Pulmonary artery endothelial cell (primary cell): ENCODE measurements at regions not wholly inside any gene's neighbourhood (a gene's known extent, or its start where the extent isn't known, plus 50 kb on each side); places are given as distances from the start of the nearest gene placed in this dataset.
"Not testable (repeated sequence)": the region's sequence is repeated elsewhere in the genome, so short reads cannot be mapped to it uniquely, and the experiment has no call there.

ENCODE experiments used
- DNase-seq: peaks from one replicate; pipeline ENCODE4 v3.0.0-alpha.2; 2011; ENCODE audit warnings: low read depth, low spot score

DNA sequence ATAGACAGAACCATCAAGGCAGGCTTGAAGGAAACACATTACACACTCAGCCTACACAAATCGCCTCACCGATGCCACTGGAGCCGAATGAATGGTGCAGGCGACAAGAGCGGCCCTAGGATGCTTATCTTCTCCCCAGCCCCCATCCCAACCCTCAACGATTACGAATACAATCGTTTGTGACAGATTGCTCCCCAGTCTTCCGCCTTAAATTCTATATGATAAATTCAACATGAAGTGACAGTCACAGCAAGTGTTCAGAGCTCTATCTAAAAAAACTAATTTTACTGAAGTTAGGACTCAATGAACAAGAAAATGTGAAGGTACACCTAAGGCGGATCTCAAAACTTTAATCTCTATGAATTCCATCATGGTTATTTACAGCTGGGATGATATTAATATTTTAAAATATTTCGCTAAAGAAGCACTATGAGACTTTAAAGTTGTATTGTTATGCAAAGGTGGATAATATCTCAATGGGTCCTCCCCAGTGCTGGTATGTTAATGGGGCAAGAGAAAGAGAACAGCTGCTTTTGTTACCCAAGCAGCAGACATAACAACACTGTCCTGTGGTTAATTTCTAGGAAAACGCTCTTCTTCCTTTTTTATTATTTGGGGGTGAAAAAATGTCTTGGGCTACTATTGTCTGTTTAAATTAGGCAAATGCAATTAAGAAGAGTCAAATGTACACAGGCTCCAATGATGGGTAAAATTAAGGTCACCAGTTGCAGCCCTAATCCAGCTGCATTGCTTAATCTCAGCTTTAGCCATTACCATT is 147.6 kb upstream of the NR2F2 start:
- no peak for DNase-seq

DNA sequence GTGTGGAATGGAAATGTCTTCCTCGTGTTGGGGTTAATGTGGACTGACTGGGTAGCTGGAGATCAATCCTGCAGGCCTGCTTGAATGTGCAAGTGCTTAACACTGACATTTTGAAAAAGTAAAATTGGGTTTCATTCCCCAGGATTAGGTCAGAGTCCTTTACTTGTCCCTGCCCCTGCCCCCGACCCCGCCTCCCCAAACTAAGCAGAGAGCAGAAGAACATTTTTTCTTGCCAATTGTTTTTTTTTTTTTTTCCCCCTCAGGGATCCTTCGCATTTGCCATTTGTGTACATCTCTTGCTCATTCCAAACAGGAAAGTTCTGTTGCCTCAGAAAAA is 147.0 kb upstream of the NR2F2 start:
- no peak for DNase-seq

DNA sequence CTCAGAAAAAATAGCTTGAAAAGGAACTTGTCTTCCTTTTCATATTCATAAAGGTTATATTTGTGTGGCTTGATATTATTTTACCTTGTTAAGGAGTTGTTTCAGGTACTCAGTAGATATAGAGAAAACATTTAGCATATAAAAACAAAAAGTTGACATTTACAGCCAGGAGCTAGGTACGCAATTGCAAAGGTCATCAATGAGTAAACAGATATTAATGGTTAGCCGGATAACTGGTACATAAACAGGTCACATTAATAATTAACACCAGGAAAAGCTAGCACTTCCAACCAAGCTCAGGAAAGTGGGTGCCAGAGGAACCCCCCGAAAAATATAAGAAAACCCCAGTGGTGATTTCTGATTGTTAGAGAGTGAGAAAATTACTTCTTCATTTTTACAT is 146.6 kb upstream of the NR2F2 start:
- no peak for DNase-seq

DNA sequence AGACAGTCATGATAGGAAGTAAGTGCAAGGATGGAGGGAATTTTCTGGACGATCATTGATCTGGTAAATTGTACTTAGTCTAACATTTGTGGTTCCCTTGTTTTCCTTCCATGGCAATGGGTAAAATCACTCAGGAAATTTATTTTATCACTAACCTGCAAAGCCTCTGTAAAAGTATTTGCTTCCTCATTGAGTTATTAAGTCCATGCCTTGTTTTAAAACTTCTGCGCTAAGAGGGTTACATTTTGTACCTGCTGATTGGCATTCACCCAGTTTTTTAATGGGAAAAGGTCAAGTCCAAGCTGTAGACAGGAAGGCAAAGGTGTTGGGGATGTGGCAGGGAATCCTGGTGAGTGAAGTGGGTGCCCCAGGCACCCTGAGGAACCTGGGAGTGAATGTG is 146.2 kb upstream of the NR2F2 start:
- DNase-seq = no peak

GRCh38 chr15:96186105-96186504 is 144.4 kb upstream of the NR2F2 start:
- DNase-seq = no peak

- DNase-seq = no peak
Observed at GRCh38 chr15:96187341-96188305, 142.9 kb upstream of the NR2F2 start.

GRCh38 chr15:96197721-96198120 is 132.8 kb upstream of the NR2F2 start:
- no peak for DNase-seq

DNA sequence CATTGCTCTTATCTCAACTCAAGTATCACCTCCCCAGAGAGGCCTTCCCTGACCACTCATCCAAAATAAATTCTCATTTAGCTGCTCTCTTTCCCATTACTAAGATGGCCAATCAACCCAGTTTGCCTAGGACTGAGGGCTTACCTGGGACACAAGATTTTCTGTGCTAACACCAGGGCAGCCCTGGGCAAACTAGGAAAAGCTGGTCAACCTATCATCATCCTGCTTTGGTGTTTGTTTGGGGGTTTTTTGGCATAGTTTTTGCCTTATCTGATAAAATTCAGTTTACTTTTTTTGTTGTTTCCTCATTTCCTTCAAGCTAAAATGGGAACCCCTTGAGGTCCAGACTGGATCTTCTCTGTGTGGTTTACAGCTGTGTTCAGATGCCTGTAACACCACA is 131.4 kb upstream of the NR2F2 start:
- DNase-seq = no peak

DNA sequence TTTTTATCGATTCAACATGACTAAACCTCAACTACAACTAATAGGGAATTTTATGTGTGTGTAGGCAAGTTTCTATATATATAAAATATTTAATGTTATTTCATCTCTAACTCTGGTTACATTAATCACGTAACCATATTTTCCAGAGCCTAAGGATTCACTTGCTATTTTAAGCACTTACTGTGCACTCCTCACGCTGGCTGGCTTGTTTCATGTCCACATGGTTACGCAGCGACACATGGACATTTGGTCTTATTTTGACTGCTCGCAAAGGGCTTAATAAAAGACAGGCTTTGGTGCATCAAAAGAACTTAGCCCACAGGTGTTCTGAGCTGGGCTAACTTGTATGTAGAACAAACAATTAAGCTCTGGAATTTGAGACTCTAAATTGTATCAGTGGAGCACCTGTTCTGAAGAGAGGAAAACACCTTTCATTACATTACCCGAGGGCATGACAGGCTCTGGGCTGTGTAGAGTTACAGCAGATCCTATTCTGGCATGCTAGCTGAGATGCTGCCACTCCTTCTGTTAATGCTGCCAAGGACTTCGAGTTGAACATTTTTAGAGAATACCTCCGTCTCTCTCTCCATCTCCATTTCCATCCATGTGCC is 130.0 kb upstream of the NR2F2 start:
- DNase-seq = no peak

DNA sequence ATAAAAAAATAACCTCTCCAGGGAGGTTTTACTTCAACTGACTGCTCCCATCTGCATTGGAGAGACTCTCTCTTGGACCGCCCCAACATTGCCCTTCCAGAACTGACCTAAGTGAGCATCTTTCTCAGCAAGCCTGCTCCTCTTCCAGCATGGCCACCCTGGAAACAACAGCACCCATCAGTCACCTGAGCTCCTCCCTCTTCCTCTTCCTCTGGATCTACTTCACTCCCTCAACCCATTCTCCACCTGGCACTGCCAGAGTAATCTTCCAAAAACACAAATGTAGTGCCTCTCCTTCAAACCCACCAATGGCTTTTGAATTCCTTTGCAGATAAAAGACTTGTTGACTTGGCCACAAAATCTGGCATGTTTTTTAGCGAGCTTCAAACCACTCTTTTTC is 128.8 kb upstream of the NR2F2 start:
- no peak for DNase-seq

GRCh38 chr15:96205588-96205987 is 124.9 kb upstream of the NR2F2 start:
- DNase-seq = not testable (repeated sequence)

DNA sequence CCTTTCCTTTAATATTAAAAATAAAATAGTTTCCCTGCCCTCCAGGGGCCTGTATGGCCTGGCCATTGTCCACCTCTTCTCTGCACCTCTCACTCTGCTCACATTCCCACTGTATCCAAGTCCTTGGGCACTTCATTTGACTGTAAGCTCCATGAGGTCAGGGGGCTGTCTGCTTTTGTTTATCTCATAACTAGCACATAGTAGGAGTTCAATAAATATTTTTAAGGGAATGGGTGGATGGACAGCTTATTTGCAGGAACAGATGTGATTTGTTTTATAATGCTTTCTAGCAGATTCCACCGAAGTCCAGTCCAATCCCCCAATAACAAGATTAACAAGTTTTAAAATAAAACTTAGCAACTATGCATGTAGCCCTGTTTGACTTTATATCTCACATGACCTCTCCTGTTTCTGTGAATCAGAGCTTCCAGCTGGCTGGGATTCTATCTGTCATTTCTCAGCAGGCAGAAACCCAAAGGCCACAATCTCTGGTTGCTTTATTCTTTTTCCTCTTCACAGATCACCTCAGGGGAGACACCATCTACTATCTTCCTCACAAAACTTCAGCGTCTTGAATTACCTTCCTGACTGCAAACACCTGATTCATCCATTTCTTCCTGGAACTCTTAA is 123.0 kb upstream of the NR2F2 start:
- no peak for DNase-seq

DNA sequence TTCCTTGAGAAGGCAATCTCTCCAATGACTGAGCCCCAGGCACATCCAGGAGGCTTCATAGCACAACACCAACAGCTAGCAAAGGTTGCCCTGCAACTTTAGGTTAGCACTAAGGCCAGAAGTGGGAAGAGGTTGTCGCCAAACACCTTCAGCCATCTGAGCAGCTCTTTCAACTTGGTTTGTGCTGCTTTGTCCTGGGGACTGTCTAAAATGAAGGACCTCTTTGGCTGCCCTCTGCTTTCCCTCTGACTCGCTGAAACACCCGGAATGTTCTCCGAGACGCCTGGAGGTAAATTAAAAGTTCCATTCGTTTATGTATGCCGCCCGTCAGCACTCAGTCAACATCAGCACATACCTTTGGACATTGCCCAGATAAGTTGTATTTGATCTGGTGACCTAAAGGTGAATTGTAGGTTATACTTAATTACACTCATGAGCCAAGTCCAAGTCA is 121.2 kb upstream of the NR2F2 start:
- no peak for DNase-seq

- DNase-seq = no peak
Observed at GRCh38 chr15:96213045-96213444, 117.5 kb upstream of the NR2F2 start.

DNA sequence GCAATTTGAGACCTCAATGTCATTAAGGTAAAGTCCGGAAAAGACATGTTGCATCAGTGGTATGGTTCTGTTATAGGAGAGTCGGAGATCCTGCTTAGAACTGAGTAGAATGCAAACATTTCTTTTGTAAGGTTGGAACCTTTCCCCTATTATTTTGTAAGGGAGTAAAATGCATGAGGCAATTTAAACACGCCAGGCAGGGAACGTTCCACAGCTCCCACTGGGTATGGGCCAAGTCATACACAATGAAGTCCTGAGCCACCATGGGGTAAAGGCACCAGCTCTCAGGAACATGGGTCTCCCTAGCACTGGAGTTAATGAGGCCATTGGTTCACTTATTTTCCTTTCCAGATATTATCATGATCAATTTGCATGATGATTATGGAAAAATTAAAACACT is 116.6 kb upstream of the NR2F2 start:
- no peak for DNase-seq

DNA sequence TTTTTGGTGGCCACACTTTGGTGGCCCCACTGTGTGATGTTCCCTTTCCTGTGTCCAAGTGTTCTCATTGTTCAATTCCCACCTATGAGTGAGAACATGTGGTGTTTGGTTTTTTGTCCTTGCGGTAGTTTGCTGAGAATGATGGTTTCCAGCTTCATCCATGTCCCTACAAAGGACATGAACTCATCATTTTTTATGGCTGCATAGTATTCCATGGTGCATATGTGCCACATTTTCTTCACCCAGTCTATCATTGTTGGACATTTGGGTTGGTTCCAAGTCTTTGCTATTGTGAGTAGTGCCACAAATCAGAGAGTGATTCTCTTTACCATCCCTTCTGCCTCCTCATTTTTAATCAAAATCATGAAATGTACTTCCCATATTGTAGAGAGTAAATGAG is 114.0 kb upstream of the NR2F2 start:
- DNase-seq = not testable (repeated sequence)

DNA sequence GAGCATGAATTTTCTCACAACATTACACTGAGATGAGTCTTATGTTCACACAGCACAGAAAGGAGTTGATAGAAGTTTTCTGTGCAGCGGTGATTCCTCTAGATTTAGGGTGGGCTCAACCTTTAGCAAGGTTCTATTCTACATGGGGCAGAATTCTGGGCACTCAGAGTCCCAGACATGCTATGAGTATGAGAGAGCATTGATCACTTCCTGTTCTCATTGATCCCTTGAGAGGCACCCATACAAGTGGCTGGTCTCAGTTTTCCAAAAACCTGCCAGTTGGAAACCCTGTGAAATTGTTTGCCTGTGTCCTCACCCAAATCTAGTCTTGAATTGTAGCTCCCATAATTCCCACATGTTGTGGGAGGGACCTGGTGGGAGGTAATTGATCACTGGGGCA is 112.5 kb upstream of the NR2F2 start:
- no peak for DNase-seq

DNA sequence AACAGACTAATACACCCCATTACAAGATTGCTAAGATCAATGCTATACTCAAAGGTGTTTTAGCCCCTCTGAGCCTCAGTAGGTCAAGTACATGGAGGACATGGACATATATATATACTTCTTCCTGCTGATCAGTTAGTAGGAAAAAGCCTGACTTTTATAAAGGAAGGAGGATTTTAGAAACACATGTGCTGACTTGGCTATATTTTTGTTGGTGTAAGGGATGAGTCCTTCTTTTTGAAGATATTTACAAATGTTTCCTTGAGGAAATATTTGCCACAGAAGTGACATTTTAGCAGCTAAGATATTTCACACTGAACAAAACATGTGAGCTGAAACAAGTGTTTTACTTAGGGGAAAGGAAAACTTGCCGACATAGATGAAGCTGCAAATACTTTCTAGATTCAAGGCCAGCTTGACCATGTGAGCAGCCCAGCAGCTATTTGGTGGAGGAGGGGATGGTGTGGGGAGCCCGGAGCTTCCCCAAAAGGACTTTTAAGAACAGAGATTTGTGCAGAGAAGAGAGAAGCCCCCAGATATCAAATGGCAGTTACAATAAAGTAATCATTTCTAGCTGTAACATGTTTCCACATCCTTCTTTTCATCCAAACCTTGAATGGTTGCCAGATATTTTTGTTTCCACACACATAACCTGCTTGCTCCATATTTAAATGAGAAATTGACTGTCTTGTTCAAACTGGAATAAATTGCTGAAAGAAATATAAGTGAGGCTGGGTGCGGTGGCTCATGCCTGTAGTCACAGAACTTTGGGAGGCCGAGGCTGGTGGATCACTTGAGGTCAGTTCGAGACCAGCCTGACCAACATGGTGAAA is 111.7 kb upstream of the NR2F2 start:
- DNase-seq = no peak

DNA sequence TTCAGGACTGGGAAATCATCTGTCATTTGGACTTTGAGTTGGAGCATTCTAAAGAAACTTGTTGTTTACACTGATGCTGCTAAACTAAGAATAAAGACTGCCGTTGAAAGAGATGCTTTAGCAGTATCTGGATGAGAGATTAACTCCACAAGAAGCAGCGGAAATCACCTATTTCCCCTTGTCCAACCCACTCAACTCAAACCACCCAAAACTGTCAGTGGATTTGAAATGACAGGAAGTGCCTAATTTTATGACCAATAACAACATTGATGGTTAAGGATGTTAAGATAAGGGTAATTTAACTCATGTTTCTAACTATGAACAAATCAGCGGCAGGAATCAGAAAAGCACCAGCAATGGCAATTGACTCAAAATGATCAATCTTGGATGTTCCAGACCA is 110.8 kb upstream of the NR2F2 start:
- no peak for DNase-seq

DNA sequence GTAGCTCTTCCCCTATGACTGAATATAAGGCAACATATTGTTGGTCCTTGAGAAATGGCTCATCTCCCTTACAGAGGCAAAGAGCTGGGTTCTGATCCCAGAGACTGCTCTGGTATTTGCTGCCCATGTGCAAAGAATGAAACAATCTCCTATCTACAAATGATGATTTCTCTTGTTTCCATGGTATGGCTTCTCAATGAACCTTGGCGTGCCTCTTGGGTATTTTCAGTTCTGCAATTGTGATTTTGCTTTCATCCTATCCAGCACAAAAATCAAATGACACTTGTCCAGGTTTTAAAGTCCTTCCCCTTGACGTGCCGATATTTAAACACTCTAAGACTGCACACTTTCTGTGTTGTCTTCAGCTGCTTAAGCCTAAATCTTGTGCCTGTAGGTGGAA is 109.8 kb upstream of the NR2F2 start:
- DNase-seq = no peak

DNA sequence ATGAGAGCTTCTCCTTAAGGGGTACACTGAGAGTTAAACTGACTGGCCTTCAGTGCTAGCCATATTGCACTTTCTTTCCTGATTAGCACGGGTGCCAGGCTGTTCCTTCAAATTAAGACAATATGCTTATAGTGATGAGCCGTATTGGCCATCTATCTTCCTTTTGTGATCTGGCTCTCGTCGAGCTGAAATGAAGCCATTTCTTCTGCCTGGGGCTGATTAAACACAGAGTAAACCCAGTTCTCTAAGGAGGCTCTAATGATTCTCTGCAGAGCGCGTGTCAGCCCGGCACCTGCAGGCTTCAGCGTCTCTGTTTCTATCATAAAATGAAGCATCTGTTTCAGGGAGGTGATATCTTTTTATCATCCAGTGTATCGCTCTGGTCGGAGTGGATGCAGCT is 107.5 kb upstream of the NR2F2 start:
- DNase-seq = no peak
